Gastroesophageal sphincter (tissue), 4 donors: ENCODE measurements at regions not wholly inside any gene's neighbourhood (a gene's known extent, or its start where the extent isn't known, plus 50 kb on each side); places are given as distances from the start of the nearest gene placed in this dataset.

Experiments
- ATAC-seq: fragments of 150-250 bp; one replicate; pipeline ENCODE4 v1.9.1; 2016; ENCODE audit warnings: mild to moderate bottlenecking, moderate library complexity
- H3K27ac ChIP-seq, 4 donors: fragments of 200-600 bp; sonication (generic) in 3 of 4; 1 replicate in 3 of 4; 2 replicates in 1 of 4; pipeline ENCODE4 v1.5.1; 2016 to 2019
- H3K27me3 ChIP-seq: fragments of 200-600 bp; sonication (generic); one replicate; pipeline ENCODE4 v1.5.1; 2019
- H3K36me3 ChIP-seq, 2 donors: fragments of 200-600 bp; sonication (generic); one replicate each; pipeline ENCODE4 v1.5.1; 2019; ENCODE audit warnings: control low read depth in 1 of 2
- H3K4me1 ChIP-seq, 3 donors: fragments of 200-600 bp; sonication (generic); 1 replicate in 2 of 3; 2 replicates in 1 of 3; pipeline ENCODE4 v1.5.1; 2016 to 2019; ENCODE audit warnings: control low read depth in 2 of 3
- H3K4me3 ChIP-seq, 2 donors: fragments of 200-600 bp; sonication (generic); one replicate each; pipeline ENCODE4 v1.5.1; 2019; ENCODE audit warnings: mild to moderate bottlenecking in 1 of 2, moderate library complexity in 1 of 2
- H3K9me3 ChIP-seq, 3 donors: fragments of 200-600 bp; sonication (generic); one replicate each; pipeline ENCODE4 v1.5.1; 2017 to 2019; ENCODE audit warnings: control low read depth in 2 of 3
- EP300 ChIP-seq: sonication (generic); formaldehyde crosslinking; IDR thresholded peaks from one replicate; pipeline ENCODE4 v1.6.1; 2017; ENCODE audit warnings: antibody characterized with exemption, mild to moderate bottlenecking
- POLR2A ChIP-seq, 2 donors: fragments of 450-650 bp; IDR thresholded peaks; one replicate each; pipeline ENCODE4 v1.6.1; 2017; ENCODE audit warnings: antibody characterized with exemption in 2 of 2, mild to moderate bottlenecking in 2 of 2, moderate library complexity in 1 of 2
- POLR2AphosphoS5 ChIP-seq: sonication (generic); formaldehyde crosslinking; IDR thresholded peaks from one replicate; pipeline ENCODE4 v1.6.1; 2017; ENCODE audit warnings: antibody characterized with exemption
- WGBS, 2 donors: methylation state at CpG; one replicate each; pipeline ENCODE4 v1.1.5; 2018; ENCODE audit warnings: low coverage in 1 of 2; 5-methylcytosine and 5-hydroxymethylcytosine counted together
- TF ChIP-seq, protein P1 (sequence below), 4 experiments: fragments of 200-600 bp in 2 of 4; fragments of 450-650 bp in 2 of 4; sonication (generic) in 1 of 4; IDR thresholded peaks; one replicate each; pipeline ENCODE4 v1.5.1; 2017 to 2019; ENCODE audit warnings: antibody characterized with exemption in 4 of 4, mild to moderate bottlenecking in 2 of 4, moderate library complexity in 2 of 4

DNA sequence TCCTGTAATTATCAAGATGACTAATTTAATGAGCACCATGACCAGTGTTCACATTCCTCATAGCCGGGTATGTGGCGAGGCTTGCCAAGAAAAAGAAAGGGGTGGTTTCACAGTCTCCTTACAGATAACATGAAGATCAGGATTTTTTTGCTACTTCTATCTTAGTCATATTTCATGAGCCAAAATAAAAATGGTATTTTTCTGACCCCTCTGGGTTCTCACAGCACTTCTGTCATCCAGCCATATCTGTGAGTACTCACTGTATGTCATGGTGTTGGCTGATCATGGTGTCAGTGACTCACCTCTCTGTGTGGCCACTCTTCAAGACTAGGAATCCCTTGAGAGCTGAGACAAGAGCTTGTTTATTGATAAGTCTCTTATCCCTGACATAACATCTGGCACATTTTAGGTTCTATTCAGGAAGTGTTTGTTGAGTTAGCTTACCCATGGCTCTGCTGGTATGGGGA is 130.5 kb upstream of the LMCD1 start:
- Histone ChIP-seq H3K4me3 (no peak overlapping the region), H3K27me3 (no peaks in the 10 kb centered on the region), H3K9me3 (peaks cover 0 to 9% (median 0%) of the 10 kb centered on the region in 3 donors), H3K4me1 (no peaks in the 10 kb centered on the region), H3K27ac (no peak overlapping the region), H3K36me3 (no peaks in the 10 kb centered on the region)
- TF ChIP-seq POLR2A (IDR thresholded peaks at IDR 0.05) (no peak), EP300 (no peak), POLR2AphosphoS5 (no peak)
- TF ChIP-seq, protein P1, sequence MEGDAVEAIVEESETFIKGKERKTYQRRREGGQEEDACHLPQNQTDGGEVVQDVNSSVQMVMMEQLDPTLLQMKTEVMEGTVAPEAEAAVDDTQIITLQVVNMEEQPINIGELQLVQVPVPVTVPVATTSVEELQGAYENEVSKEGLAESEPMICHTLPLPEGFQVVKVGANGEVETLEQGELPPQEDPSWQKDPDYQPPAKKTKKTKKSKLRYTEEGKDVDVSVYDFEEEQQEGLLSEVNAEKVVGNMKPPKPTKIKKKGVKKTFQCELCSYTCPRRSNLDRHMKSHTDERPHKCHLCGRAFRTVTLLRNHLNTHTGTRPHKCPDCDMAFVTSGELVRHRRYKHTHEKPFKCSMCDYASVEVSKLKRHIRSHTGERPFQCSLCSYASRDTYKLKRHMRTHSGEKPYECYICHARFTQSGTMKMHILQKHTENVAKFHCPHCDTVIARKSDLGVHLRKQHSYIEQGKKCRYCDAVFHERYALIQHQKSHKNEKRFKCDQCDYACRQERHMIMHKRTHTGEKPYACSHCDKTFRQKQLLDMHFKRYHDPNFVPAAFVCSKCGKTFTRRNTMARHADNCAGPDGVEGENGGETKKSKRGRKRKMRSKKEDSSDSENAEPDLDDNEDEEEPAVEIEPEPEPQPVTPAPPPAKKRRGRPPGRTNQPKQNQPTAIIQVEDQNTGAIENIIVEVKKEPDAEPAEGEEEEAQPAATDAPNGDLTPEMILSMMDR (IDR thresholded peaks at IDR 0.05), result no peak
- WGBS, 2 donors, result 24 to 54% methylated on average over 2 of the region's 2 CpGs
- no peak for ATAC-seq

DNA sequence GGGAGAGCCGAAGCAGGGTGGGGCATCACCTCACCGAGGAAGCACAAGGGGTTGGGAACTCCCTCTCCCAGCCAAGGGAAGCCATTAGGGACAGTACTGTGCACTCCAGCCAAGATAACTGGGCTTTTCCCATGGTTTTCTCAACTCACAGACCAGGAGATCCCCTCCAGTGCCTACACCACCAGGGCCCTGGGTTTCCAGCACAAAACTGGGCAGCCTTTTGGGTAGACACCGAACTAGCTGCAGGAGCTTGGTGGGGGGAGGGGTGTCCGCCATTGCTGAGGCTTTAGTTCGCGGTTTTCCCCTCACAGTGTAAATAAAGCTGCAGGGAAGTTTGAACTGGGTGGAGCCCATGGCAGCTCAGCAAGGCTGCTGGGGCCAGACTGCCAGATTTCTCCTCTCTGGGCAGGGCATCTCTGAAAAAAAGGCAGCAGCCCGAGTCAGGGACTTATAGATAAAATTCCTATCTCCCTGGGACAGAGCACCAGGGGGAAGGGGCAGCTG is 129.6 kb upstream of the LMCD1 start:
- Histone ChIP-seq H3K9me3 (peaks cover 0 to 14% (median 0%) of the 10 kb centered on the region in 3 donors), H3K4me1 (no peaks in the 10 kb centered on the region), H3K36me3 (no peaks in the 10 kb centered on the region), H3K4me3 (no peak overlapping the region), H3K27me3 (no peaks in the 10 kb centered on the region), H3K27ac (no peak overlapping the region)
- ATAC-seq, result no peak
- WGBS, 2 donors, result 29% methylated on average over 1 of the region's 7 CpGs; no CpG with 5 or more reads in 1 of the 2 donors
- TF ChIP-seq EP300 (no peak), POLR2AphosphoS5 (no peak), POLR2A (IDR thresholded peaks at IDR 0.05) (no peak)
- TF ChIP-seq, protein P1 (IDR thresholded peaks at IDR 0.05), result no peak

DNA sequence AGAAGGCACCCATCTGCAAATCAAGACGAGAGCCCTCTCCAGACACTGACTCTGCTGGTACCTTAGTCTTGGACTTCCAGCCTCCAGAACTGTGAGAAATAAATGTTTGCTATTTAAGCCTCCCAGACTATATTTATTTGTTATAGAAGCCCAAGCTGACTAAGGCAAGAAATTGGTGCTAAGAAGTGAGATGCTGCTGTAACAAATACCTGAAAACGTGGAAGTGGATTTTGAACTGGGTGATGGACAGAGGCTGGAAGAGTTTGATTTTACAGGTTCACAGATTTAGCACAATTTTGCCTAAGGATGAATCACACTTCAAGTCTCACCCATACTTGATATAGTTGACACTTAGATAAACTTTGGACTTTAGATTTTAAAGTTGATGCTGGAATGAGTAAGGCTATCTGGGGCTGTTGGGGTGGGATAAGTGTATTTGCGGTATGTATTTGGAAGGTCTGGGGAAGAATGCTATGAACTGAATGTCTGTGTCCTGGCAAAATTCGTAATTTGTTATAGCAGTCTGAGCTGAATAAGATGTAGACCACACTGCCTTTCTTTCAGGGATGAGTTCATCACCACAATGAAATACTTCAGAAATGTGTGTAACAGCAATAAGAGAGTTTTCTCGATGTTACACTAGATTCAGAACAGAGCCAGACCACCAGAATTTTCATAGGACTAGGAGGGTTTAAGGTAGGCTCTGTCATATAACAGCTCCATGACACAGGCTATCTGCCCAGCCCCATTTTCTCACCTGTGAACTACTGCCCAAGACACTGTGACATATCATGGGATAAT is 120.5 kb upstream of the LMCD1 start:
- peaks cover 0 to 5% (median 0%) of the 10 kb centered on the region in 3 donors for H3K9me3 ChIP-seq
- ATAC-seq, result no peak
- no peaks in the 10 kb centered on the region for H3K36me3 ChIP-seq
- H3K4me3 ChIP-seq, result no peak overlapping the region
- 80 to 100% methylated on average over 1 to 5 of the region's 5 CpGs for WGBS, 2 donors
- no peaks in the 10 kb centered on the region for H3K27me3 ChIP-seq
- H3K27ac ChIP-seq, result no peak overlapping the region
- no peak for TF ChIP-seq POLR2AphosphoS5
- no peak for TF ChIP-seq EP300
- TF ChIP-seq, protein P1 (IDR thresholded peaks at IDR 0.05), result no peak
- no peak for TF ChIP-seq POLR2A (IDR thresholded peaks at IDR 0.05)
- H3K4me1 ChIP-seq, result no peaks in the 10 kb centered on the region

DNA sequence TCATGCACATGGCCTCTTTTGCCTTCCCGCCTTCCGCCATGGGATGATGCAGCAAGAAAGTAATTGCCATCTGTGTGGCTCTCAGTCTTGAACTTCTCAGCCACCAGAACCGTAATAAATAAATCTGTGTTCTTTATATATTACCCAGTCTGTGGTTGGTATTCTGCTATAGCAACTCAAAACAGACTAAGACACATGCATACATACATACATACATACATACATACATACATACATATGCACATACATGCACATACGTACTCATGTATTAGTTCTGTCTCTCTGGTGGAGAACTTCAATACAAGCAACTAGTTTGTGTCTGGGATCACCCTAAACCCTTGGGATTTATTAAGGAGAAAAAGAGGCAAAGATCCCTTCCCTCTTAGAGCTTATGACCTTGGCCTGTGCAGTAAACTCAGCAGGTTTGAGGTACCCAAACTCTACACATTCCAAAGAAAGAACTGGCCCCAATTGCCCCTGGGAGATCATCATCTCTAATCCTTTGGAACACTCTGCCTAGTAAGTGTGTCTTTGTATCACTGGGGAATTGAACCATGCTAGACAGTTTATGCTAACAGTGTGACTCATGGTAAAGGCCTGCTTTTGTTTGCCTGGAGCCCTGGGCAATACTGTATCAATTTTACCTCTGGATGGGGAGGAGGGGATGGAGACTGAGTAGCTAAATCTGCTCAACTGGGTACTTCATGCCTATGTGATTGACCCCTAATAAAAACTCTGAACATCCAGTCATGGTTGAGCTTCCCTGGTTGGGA is 115.6 kb upstream of the LMCD1 start:
- no peak overlapping the region for H3K4me3 ChIP-seq
- H3K27me3 ChIP-seq, result no peaks in the 10 kb centered on the region
- H3K36me3 ChIP-seq, result no peaks in the 10 kb centered on the region
- no peaks in the 10 kb centered on the region for H3K4me1 ChIP-seq
- H3K9me3 ChIP-seq, result no peaks in the 10 kb centered on the region
- no peak for ATAC-seq
- H3K27ac ChIP-seq, result no peak overlapping the region
- WGBS, 2 donors, result 92 to 94% methylated on average over 4 of the region's 4 CpGs
- TF ChIP-seq, protein P1 (IDR thresholded peaks at IDR 0.05), result no peak
- TF ChIP-seq EP300 (no peak), POLR2AphosphoS5 (no peak), POLR2A (IDR thresholded peaks at IDR 0.05) (no peak)
